ENCODE measurements at regions not wholly inside any gene's neighbourhood (a gene's known extent, or its start where the extent isn't known, plus 50 kb on each side); places are given as distances from the start of the nearest gene placed in this dataset.

DNA sequence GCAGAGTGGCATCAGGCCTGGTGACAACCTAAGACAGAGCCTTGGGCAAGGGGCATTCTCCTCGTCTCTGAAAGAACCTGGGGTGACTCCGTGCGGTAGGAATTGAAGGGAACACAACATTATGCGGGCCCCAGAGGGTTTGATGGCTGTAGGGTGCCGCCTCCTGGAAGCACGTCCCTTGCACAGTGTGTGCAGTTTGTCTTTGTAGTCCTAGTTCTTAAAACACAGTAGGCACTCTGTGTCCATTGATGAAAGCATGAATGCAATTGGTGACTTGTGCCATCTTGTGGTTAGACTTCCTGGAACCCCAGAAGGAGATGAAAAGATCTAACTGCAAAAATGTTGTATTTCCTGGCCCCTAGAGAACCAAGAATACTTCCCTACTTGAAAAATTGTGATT is 279.8 kb downstream of the UTP18 start:
- 77 to 88% (median 87%) methylated on average over 6 of the region's 6 CpGs for WGBS, 4 donors
- intact Hi-C loops (cut with DNase I) = no loop called here

DNA sequence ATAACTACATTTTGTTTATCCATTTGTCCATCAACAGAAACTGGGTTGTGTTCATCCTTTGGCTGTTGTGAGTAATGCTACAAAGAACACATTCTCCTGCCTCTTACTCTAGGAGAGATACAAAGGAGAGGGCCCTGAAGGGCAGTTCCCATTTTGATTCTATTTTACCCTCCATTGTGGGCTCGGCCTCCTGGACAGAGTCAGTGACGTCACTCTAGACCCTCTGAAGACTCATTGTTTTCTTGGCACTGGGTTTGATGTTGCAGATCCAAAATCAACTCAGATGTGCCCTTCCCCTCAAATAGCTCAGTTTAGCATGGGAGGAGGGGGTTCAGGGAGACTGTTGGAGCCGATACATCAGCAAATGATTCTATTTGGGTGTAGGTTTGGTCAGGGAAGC is 280.9 kb downstream of the UTP18 start:
- DNase-seq = no peak
- Histone ChIP-seq H3K27ac (no peak overlapping the region), H3K4me3 (no peak overlapping the region), H3K27me3 (no peaks in the 10 kb centered on the region), H3K9me3 (replicated peaks in 1 of 3) (no peaks in the 10 kb centered on the region), H3K36me3 (replicated peaks in 1 of 2) (no peaks in the 10 kb centered on the region), H3K4me1 (replicated peaks in 1 of 2) (no peaks in the 10 kb centered on the region)
- WGBS, 4 donors = 57 to 74% (median 62%) methylated on average over 3 of the region's 3 CpGs
- intact Hi-C loops (cut with DNase I) = no loop called here
- no peak for TF ChIP-seq POLR2A (IDR thresholded peaks at IDR 0.05)
- TF ChIP-seq, protein P1, sequence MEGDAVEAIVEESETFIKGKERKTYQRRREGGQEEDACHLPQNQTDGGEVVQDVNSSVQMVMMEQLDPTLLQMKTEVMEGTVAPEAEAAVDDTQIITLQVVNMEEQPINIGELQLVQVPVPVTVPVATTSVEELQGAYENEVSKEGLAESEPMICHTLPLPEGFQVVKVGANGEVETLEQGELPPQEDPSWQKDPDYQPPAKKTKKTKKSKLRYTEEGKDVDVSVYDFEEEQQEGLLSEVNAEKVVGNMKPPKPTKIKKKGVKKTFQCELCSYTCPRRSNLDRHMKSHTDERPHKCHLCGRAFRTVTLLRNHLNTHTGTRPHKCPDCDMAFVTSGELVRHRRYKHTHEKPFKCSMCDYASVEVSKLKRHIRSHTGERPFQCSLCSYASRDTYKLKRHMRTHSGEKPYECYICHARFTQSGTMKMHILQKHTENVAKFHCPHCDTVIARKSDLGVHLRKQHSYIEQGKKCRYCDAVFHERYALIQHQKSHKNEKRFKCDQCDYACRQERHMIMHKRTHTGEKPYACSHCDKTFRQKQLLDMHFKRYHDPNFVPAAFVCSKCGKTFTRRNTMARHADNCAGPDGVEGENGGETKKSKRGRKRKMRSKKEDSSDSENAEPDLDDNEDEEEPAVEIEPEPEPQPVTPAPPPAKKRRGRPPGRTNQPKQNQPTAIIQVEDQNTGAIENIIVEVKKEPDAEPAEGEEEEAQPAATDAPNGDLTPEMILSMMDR (IDR thresholded peaks at IDR 0.05) = no peak

More for the DNA sequence above, 279.8 kb downstream of the UTP18 start:
- TF ChIP-seq POLR2A (IDR thresholded peaks at IDR 0.05) = no peak
- TF ChIP-seq, protein P1 (IDR thresholded peaks at IDR 0.05) = no peak
- Histone ChIP-seq H3K4me3 (no peak overlapping the region), H3K27me3 (no peaks in the 10 kb centered on the region), H3K27ac (no peak overlapping the region), H3K36me3 (replicated peaks in 1 of 2) (no peaks in the 10 kb centered on the region), H3K9me3 (replicated peaks in 1 of 3) (no peaks in the 10 kb centered on the region), H3K4me1 (replicated peaks in 1 of 2) (no peaks in the 10 kb centered on the region)
- DNase-seq = no peak

DNA sequence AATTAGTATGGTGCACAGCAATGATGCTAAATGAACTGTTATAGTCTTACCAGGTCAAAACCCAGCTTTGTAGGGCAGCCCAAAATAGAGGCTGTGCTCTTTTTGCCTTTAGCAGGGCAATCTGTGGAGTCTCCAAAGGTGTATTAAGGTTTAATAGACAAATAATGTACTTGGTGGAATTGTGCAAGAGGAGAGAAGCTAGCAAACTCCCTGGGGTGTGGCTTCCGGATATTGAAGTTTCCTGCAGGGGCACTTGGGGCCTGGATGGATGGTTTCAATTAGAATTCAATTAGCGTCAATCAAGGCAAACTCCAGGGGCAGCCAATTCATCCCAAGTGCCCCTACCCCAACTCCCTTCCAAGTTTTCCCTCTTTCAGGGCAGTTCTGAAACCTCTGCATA is 285.8 kb downstream of the UTP18 start:
- intact Hi-C loops (cut with DNase I) = no loop called here
- no peak for DNase-seq
- Histone ChIP-seq H3K27me3 (no peaks in the 10 kb centered on the region), H3K4me3 (no peak overlapping the region), H3K36me3 (replicated peaks in 1 of 2) (no peaks in the 10 kb centered on the region), H3K27ac (no peak overlapping the region), H3K4me1 (replicated peaks in 1 of 2) (no peaks in the 10 kb centered on the region), H3K9me3 (replicated peaks in 1 of 3) (no peaks in the 10 kb centered on the region)
- WGBS, 4 donors = 63 to 80% (median 72%) methylated on average over 2 of the region's 2 CpGs
- TF ChIP-seq, protein P1 (IDR thresholded peaks at IDR 0.05) = no peak
- no peak for TF ChIP-seq POLR2A (IDR thresholded peaks at IDR 0.05)

DNA sequence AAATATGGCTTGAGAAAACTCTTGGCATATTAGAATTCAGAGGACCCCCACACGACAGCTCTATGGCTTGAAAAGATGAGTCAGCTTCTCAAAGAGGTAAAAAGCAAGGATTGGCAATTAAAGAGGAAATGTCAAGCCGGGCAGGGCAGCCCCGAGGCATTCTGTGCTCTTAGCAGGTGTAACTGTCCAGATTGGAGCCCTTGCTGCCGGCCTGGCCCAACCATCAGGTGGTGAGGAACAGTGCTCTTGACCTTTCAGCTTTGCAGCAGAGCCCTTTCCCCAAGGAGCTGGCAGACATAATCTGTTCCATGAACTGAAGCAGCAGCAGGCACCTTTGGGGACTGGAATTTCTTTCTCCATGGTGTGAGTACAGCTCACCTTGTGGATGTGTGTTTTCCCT is 287.8 kb downstream of the UTP18 start:
- Histone ChIP-seq H3K4me1 (replicated peaks in 1 of 2) (no peaks in the 10 kb centered on the region), H3K9me3 (replicated peaks in 1 of 3) (no peaks in the 10 kb centered on the region), H3K27ac (no peak overlapping the region), H3K27me3 (no peaks in the 10 kb centered on the region), H3K36me3 (replicated peaks in 1 of 2) (no peaks in the 10 kb centered on the region), H3K4me3 (no peak overlapping the region)
- no peak for TF ChIP-seq POLR2A (IDR thresholded peaks at IDR 0.05)
- intact Hi-C loops (cut with DNase I) = no loop called here
- no peak for DNase-seq
- WGBS, 4 donors = 52 to 77% (median 65%) methylated on average over 4 of the region's 4 CpGs

DNA sequence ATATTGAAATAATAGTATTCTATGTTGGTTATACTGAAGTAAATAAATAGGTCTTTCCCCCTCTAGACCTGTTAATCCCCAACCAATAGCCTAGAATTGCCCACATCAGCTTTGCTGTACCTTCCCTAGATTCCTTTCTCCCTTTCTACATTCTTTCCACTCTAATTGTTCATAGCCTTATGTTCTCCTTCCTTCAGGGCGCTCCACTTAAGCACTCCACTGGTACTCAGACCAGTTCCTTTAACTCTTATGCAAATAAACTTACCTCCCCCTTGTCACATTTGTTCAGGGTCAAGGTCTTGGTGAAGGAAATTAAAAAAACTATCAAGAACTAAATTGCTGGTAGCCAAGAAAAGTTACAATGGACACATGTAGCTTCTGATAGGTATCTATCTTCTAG is 294.8 kb downstream of the UTP18 start:
- no peak for DNase-seq
- Histone ChIP-seq H3K4me1 (replicated peaks in 1 of 2) (no peaks in the 10 kb centered on the region), H3K4me3 (no peak overlapping the region), H3K27ac (no peak overlapping the region), H3K36me3 (replicated peaks in 1 of 2) (no peaks in the 10 kb centered on the region), H3K27me3 (no peaks in the 10 kb centered on the region), H3K9me3 (replicated peaks in 1 of 3) (no peaks in the 10 kb centered on the region)
- intact Hi-C loops (cut with DNase I) = no loop called here
- whole genome bisulfite sequencing, 4 donors = 96 to 100% (median 97%) methylated on average over 1 of the region's 1 CpG
- TF ChIP-seq, protein P1 (IDR thresholded peaks at IDR 0.05) = no peak
- no peak for TF ChIP-seq POLR2A (IDR thresholded peaks at IDR 0.05)

Measured in adrenal gland (tissue), 9 donors.